ENCODE measurements at regions not wholly inside any gene's neighbourhood (a gene's known extent, or its start where the extent isn't known, plus 50 kb on each side); places are given as distances from the start of the nearest gene placed in this dataset.
"Not testable (repeated sequence)": the region's sequence is repeated elsewhere in the genome, so short reads cannot be mapped to it uniquely, and the experiment has no call there.

- no peak for DNase-seq (ENCODE audit: low read depth in 1 of 2, low spot score in 1 of 2)
Observed at GRCh38 chr2:194452504-194452903, 1204.5 kb upstream of the SLC39A10 start.

GRCh38 chr2:194445226-194445625, 1211.8 kb upstream of the SLC39A10 start:
- DNase-seq (ENCODE audit: low read depth in 1 of 2, low spot score in 1 of 2) = no peak

DNA sequence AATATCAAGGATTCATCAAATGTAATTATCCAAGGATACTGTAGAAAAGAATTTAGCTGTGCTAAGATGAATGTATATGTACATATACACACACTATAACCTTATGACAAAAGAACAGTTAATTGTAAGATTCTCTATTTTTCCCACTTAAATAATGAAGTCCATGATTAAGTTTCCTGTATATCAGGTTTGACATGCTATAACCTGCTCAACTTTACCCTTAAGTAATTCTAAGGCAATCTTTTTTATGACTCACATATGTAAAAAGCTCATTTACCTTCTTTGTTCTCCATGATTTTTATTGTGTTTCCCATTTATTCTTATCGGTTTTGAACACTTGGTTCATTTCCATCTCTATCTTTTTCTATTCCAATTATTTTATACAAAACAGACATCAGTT, 1213.1 kb upstream of the SLC39A10 start:
- DNase-seq (ENCODE audit: low read depth in 1 of 2, low spot score in 1 of 2) = no peak

DNA sequence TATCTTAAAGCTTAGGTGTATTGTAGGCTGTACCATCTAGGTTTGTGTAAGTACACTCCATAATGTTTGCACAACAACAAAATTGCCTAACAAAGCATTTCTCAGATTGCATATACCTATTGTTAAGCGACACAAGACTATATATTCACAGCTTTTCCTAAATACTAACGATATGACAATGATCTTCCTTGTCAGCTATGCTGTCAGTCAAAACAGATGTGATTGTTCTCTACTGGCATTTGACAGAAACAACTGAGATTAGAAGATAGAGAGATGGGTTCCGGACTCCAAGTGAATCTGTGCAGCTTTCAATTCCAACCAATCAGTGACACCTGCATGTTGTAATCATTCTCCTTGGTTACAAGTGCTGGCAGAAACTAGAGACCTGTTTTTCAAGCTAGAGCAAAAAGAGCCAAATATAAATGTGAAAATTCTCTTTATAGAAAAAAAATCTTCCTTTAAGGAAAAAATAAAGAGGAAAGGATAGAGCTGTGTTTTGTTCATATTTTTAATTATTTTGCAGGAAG, 1232.3 kb upstream of the SLC39A10 start:
- no peak for DNase-seq (ENCODE audit: low read depth in 1 of 2, low spot score in 1 of 2)

GRCh38 chr2:194411221-194411620, 1245.8 kb upstream of the SLC39A10 start:
- DNase-seq (ENCODE audit: low read depth in 1 of 2, low spot score in 1 of 2) = no peak

DNA sequence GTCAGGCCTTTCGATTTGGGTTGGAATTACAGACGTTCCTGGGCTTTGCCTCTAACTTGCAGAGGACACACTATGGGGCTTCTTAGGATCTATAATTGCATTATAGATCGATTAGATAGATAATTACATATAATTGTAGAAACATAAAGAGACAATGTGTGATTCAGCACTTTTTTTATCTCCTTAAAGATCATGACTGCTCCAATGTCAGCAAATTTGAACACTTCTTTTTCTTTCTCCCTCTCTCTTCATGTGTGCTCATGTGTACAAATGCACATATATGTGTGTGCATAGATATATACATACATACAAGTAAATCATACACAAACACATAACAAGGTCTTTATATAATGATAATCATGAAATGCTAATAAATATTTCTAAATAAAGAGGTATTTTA, 1261.2 kb upstream of the SLC39A10 start:
- DNase-seq (ENCODE audit: low read depth in 1 of 2, low spot score in 1 of 2) = no peak

GRCh38 chr2:194385376-194385775, 1271.7 kb upstream of the SLC39A10 start:
- no peak for DNase-seq (ENCODE audit: low read depth in 1 of 2, low spot score in 1 of 2)

GRCh38 chr2:194383401-194383800, 1273.6 kb upstream of the SLC39A10 start:
- DNase-seq (ENCODE audit: low read depth in 1 of 2, low spot score in 1 of 2) = no peak

DNA sequence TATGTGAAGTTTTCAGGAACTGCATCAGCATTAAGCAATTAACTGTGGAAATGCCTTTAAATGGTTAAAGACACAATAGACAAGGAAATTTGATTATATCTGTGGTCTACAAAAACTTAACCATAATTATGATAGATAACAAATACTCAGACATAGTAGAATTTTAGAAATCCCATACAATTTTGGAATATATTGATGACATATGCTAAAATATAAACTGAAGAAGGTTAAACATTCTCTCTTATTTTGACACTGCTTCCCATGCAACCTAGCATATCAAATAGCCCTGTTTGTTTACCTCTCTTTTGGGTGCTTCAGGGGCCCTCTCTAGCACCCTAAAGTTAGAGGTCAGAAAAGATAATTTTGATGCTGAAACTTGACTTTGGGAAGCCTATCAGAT, 1274.8 kb upstream of the SLC39A10 start:
- no peak for DNase-seq (ENCODE audit: low read depth in 1 of 2, low spot score in 1 of 2)

DNA sequence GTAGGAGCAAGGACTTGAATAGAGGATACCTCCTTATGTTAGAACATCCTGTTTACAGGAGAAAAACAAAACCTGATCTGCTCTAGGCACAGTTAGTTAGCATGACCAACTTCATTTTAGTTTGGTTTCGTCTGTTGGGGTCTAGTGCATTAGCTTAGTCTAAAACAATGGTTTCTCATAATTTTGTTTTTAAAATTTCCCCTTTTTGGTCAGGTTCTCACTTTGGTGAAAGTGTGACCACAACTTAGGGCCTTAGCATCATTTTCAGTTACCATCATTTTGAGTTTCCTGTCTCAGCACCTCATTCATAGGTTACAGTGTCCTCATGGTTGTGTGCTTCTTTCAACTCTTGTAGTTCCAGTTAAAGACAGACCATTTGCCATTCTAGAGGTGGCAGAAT, 1277.0 kb upstream of the SLC39A10 start:
- no peak for DNase-seq (ENCODE audit: low read depth in 1 of 2, low spot score in 1 of 2)

- DNase-seq (ENCODE audit: low read depth in 1 of 2, low spot score in 1 of 2) = not testable (repeated sequence)
Observed at GRCh38 chr2:194367390-194367789, 1289.6 kb upstream of the SLC39A10 start.

GRCh38 chr2:194363878-194364277, 1293.1 kb upstream of the SLC39A10 start:
- no peak for DNase-seq (ENCODE audit: low read depth in 1 of 2, low spot score in 1 of 2)

DNA sequence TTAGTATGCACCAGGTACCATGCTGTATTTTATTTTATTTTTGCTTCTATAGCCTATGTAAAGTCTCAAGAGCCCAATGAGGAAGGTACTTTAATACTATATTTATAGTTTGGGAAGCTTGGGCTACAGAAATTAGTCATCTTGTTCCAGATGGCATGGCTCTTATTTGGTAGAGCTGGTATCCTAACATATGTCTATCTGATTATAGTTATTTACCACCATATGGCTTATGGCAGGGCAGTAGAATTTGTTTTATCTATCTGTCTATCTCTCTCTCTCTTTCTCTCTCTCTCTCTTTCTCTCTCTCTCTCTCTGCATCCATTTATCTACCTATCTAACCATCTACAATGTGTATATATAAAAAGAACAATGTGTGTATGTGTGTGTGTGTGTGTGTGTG, 1293.7 kb upstream of the SLC39A10 start:
- DNase-seq (ENCODE audit: low read depth in 1 of 2, low spot score in 1 of 2) = no peak

- no peak for DNase-seq (ENCODE audit: low read depth in 1 of 2, low spot score in 1 of 2)
Observed at GRCh38 chr2:194352505-194352904, 1304.5 kb upstream of the SLC39A10 start.

DNA sequence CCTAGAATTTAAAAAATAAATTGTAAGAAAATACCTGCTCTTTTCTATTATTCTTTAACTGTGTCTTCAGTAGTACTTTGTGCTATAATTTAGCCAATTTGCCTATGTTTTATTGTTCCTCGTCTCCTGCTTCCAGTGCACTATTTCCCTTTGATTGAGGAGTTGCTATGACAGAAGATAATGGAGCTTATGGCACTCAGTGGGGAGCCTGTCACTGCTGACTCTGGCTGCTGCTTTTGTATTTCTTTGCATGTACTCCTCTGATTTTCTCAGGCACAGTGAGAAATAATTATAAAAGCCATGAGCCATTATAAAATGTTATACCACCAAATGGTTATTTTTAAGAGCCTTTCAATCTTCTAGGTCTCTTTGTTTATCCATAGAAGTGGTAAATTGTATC, 1310.8 kb upstream of the SLC39A10 start:
- no peak for DNase-seq (ENCODE audit: low read depth in 1 of 2, low spot score in 1 of 2)

DNA sequence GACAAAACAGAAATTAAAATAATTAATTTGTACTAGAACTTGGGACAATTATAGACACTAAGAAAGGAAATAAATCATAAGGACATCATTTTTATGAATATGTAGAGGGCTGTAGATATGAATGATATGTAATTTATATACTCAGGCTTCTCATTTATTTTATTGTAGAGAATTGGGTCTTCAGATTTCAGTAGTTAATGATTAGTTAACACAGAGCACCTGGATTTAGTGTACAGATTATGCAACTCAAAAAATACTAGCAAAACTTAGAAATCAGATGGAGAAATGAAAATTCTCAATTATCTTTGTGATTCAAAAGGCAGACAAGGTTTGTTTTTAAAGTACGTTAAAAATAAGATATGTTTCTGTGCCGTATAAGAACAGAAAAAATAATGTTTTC, 1311.7 kb upstream of the SLC39A10 start:
- DNase-seq (ENCODE audit: low read depth in 1 of 2, low spot score in 1 of 2) = no peak

- DNase-seq (ENCODE audit: low read depth in 1 of 2, low spot score in 1 of 2) = no peak
Observed at GRCh38 chr2:194343167-194343566, 1313.9 kb upstream of the SLC39A10 start.

- no peak for DNase-seq (ENCODE audit: low read depth in 1 of 2, low spot score in 1 of 2)
Observed at GRCh38 chr2:194332799-194333490, 1324.1 kb upstream of the SLC39A10 start.

DNA sequence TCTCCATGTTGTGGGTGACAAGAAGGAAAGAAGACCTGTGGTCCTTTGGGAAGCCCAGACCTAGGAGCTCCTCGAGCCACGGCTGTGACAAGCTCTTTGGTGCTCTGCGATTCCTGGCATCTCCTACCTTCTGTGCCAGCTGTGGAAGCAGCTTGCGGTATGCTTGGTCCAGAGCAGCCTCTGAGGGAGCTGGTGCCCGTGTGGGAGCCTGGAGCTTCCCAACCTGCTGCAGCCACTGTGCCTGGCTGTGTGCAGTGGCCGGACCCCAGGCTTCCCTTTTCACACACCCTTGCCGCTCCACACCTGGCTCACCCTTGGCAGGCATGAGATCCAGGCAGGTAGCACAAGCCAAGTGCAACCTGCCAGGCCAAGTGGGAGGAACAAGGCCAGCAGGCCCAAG, 1328.6 kb upstream of the SLC39A10 start:
- DNase-seq (ENCODE audit: low read depth in 1 of 2, low spot score in 1 of 2) = no peak

- no peak for DNase-seq (ENCODE audit: low read depth in 1 of 2, low spot score in 1 of 2)
Observed at GRCh38 chr2:194327196-194327888, 1329.7 kb upstream of the SLC39A10 start.

DNA sequence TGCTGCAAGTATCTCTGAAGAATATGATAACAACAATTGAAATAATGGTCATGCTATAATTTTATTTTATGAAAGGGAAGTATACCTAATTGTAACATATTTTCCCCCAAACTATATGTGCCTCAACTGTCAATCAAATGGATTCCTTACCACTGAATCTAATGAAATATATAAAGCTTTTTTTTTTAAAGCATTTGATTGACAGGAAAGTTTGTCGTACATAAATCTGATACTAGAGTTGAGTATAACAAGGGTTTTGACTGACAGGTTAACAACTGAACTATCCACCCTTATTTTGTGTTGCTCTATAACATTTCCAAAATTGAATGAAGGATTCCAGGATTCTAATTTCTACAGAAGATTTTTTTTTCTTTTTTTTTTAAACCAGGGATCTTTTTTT, 1333.3 kb upstream of the SLC39A10 start:
- DNase-seq (ENCODE audit: low read depth in 1 of 2, low spot score in 1 of 2) = no peak

- no peak for DNase-seq (ENCODE audit: low read depth in 1 of 2, low spot score in 1 of 2)
Observed at GRCh38 chr2:194320520-194320919, 1336.5 kb upstream of the SLC39A10 start.
